Stomach (tissue), 8 donors: ENCODE measurements at regions not wholly inside any gene's neighbourhood (a gene's known extent, or its start where the extent isn't known, plus 50 kb on each side); places are given as distances from the start of the nearest gene placed in this dataset.

ENCODE experiments used
- DNase-seq, 2 donors: peaks; one replicate each; pipeline versions ENCODE4 v3.0.0 to v3.0.0-alpha.2; 2013 to 2019
- H3K27ac ChIP-seq, 5 donors: fragments of 200-600 bp in 4 of 5; sonication (generic) in 4 of 5; one replicate each; pipeline ENCODE4 v1.5.1; 2013 to 2019; ENCODE audit warnings: mild to moderate bottlenecking in 1 of 5, moderate library complexity in 1 of 5
- H3K27me3 ChIP-seq, 3 donors: fragments of 200-600 bp; sonication (generic); one replicate each; pipeline ENCODE4 v1.5.1; 2017 to 2019; ENCODE audit warnings: mixed run types in 1 of 3
- H3K36me3 ChIP-seq, 4 donors: fragments of 200-600 bp; sonication (generic); 1 replicate in 3 of 4; 2 replicates in 1 of 4; pipeline ENCODE4 v1.5.1; 2016 to 2019
- H3K4me1 ChIP-seq, 4 donors: fragments of 200-600 bp; sonication (generic); one replicate each; pipeline ENCODE4 v1.5.1; 2016 to 2019
- H3K4me3 ChIP-seq, 4 donors: fragments of 200-600 bp; sonication (generic) in 3 of 4; one replicate each; pipeline ENCODE4 v1.5.1; 2016 to 2019; ENCODE audit warnings: mild to moderate bottlenecking in 1 of 4
- H3K9me3 ChIP-seq, 4 donors: fragments of 200-600 bp; sonication (generic); one replicate each; pipeline ENCODE4 v1.5.1; 2016 to 2019
- CTCF ChIP-seq, 7 experiments: fragments of 450-650 bp in 4 of 7; fragments of 200-600 bp in 3 of 7; sonication (generic) in 3 of 7; IDR thresholded peaks; one replicate each; pipeline ENCODE4 v1.5.1; 2016 to 2019; ENCODE audit warnings: antibody characterized with exemption in 7 of 7, control low read depth in 2 of 7, mild to moderate bottlenecking in 1 of 7
- EP300 ChIP-seq: sonication (generic); formaldehyde crosslinking; IDR thresholded peaks from one replicate; pipeline ENCODE4 v1.6.1; 2017; ENCODE audit warnings: antibody characterized with exemption
- POLR2A ChIP-seq, 4 donors: fragments of 450-650 bp; IDR thresholded peaks; one replicate each; pipeline ENCODE4 v1.6.1; 2016; ENCODE audit warnings: antibody characterized with exemption in 4 of 4, control low read depth in 2 of 4, mild to moderate bottlenecking in 1 of 4, moderate library complexity in 1 of 4
- POLR2AphosphoS5 ChIP-seq, 3 donors: sonication (generic); formaldehyde crosslinking; IDR thresholded peaks; one replicate each; pipeline ENCODE4 v1.6.1; 2016; ENCODE audit warnings: antibody characterized with exemption in 3 of 3
- WGBS, 5 donors: extraction: QIAGEN DNeasy Blood & Tissue Kit in 3 of 5; methylation state at CpG; one replicate each; pipeline versions ENCODE4 v1.1.5 to v1.1.7; 2013 to 2018; 5-methylcytosine and 5-hydroxymethylcytosine counted together
- intact Hi-C: fragments of 100-400 bp; cut with DNase I; formaldehyde crosslinking; loops from one replicate; pipeline ENCODE4 v1.15.1; 2023; ENCODE audit warnings: low total_unique reads
- donor health status: healthy with polysubstance abuse.
- donor health status: Bipolar disorder and iron deficiency.
- donor health status: healthy.

GRCh38 chr4:179437962-179438361, 1995.7 kb upstream of the AGA start:
- H3K36me3 ChIP-seq: no peaks in the 10 kb centered on the region
- no peaks in the 10 kb centered on the region for H3K27me3 ChIP-seq
- 72 to 84% (median 77%) methylated on average over 4 of the region's 4 CpGs for WGBS, 5 donors
- intact Hi-C loops: no loop called here
- TF ChIP-seq POLR2A (IDR thresholded peaks at IDR 0.05): no peak
- no peak for TF ChIP-seq POLR2AphosphoS5 (IDR thresholded peaks at IDR 0.05)
- no peak for TF ChIP-seq CTCF (IDR thresholded peaks at IDR 0.05)
- no peak for TF ChIP-seq EP300
- H3K4me1 ChIP-seq: no peaks in the 10 kb centered on the region
- no peak for DNase-seq
- no peaks in the 10 kb centered on the region for H3K9me3 ChIP-seq
- H3K4me3 ChIP-seq: no peak overlapping the region
- H3K27ac ChIP-seq: no peak overlapping the region

- WGBS, 5 donors: 35 to 57% (median 45%) methylated on average over 1 of the region's 1 CpG
- DNase-seq: peak in 1 of 2 donors; percentile 4
- Histone ChIP-seq H3K27me3 (no peaks in the 10 kb centered on the region), H3K27ac (no peak overlapping the region), H3K9me3 (no peaks in the 10 kb centered on the region), H3K4me1 (no peaks in the 10 kb centered on the region), H3K4me3 (no peak overlapping the region), H3K36me3 (no peaks in the 10 kb centered on the region)
- intact Hi-C loops: no loop called here
- TF ChIP-seq EP300: no peak
- TF ChIP-seq POLR2A (IDR thresholded peaks at IDR 0.05): no peak
- no peak for TF ChIP-seq CTCF (IDR thresholded peaks at IDR 0.05)
- TF ChIP-seq POLR2AphosphoS5 (IDR thresholded peaks at IDR 0.05): no peak
These were observed 1999.4 kb upstream of the AGA start for GRCh38 chr4:179441596-179441995.

GRCh38 chr4:179447308-179447707, 2005.1 kb upstream of the AGA start:
- no peak for DNase-seq
- intact Hi-C loops: no loop called here
- Histone ChIP-seq H3K4me1 (no peaks in the 10 kb centered on the region), H3K36me3 (no peaks in the 10 kb centered on the region), H3K4me3 (no peak overlapping the region), H3K27ac (no peak overlapping the region), H3K27me3 (no peaks in the 10 kb centered on the region), H3K9me3 (peaks cover 0 to 3% (median 2%) of the 10 kb centered on the region in 4 donors)
- no peak for TF ChIP-seq POLR2AphosphoS5 (IDR thresholded peaks at IDR 0.05)
- TF ChIP-seq CTCF (IDR thresholded peaks at IDR 0.05): no peak
- no peak for TF ChIP-seq EP300
- TF ChIP-seq POLR2A (IDR thresholded peaks at IDR 0.05): no peak
- WGBS, 5 donors: 21 to 54% (median 49%) methylated on average over 2 of the region's 2 CpGs

GRCh38 chr4:179465131-179465797, 2023.0 kb upstream of the AGA start:
- no peak for TF ChIP-seq CTCF (IDR thresholded peaks at IDR 0.05)
- TF ChIP-seq POLR2AphosphoS5 (IDR thresholded peaks at IDR 0.05): no peak
- TF ChIP-seq EP300: no peak
- TF ChIP-seq POLR2A (IDR thresholded peaks at IDR 0.05): no peak
- no peak overlapping the region for H3K27ac ChIP-seq
- H3K9me3 ChIP-seq: peaks cover 0 to 5% (median 0%) of the 10 kb centered on the region in 4 donors
- DNase-seq: no peak
- H3K4me1 ChIP-seq: no peaks in the 10 kb centered on the region
- no peaks in the 10 kb centered on the region for H3K27me3 ChIP-seq
- intact Hi-C loops: no loop called here
- H3K4me3 ChIP-seq: no peak overlapping the region
- no peaks in the 10 kb centered on the region for H3K36me3 ChIP-seq
- WGBS, 5 donors: 74 to 83% (median 77%) methylated on average over 8 of the region's 8 CpGs
